HCT116 (cell line): ENCODE measurements at regions not wholly inside any gene's neighbourhood (a gene's known extent, or its start where the extent isn't known, plus 50 kb on each side); places are given as distances from the start of the nearest gene placed in this dataset.

Source experiments
- ATAC-seq: fragments of 200-7000 bp; cut with Tn5 transposase; 2 replicates; pipeline ENCODE4 v1.9.1; 2020; ENCODE audit warnings: mild to moderate bottlenecking, moderate library complexity
- BruUV-seq: library from RNA; stranded (reverse); fragments of 400-500 nt; replicated peaks from 2 replicates; lab custom pipeline; 2021; lab: Mats Ljungman, UMichigan
- CTCF ChIA-PET: fragments of 300-600 bp; sonication (Branson Sonifier 250); formaldehyde crosslinking; loops from one replicate; lab custom pipeline; 2021; ENCODE audit warnings: antibody characterized with exemption; lab: Charles Lee
- POLR2A ChIA-PET: fragments of 300-600, 350-600 bp; sonication (Branson Sonifier 250); formaldehyde crosslinking; loops from one replicate; lab custom pipeline; 2021; ENCODE audit warnings: antibody characterized with exemption; lab: Charles Lee
- RAD21 ChIA-PET, 2 experiments: fragments of 300-600 bp; sonication (Branson Sonifier 250); formaldehyde crosslinking; loops; one replicate each; lab custom pipeline; 2023; ENCODE audit warnings: low total read pairs in 2 of 2; ENCODE audit not compliant: uncharacterized antibody in 2 of 2, unreplicated experiment in 2 of 2, low non-redundant PET in 1 of 2; lab: Charles Lee
- DNase-seq: peaks from one replicate; pipeline ENCODE4 v3.0.0-alpha.2; 2010; ENCODE audit warnings: low read depth, low spot score
- H2AFZ ChIP-seq: fragments of 200-600 bp; shearing (Covaris generic), sonication (generic); 2 replicates; pipeline ENCODE4 v1.6.1; 2017; ENCODE audit warnings: low read depth, mixed run types, mixed read lengths, antibody characterized with exemption, low read length; ENCODE audit not compliant: poor library complexity, severe bottlenecking
- H3K27ac ChIP-seq: 2 replicates; pipeline ENCODE4 v1.5.1; 2012; ENCODE audit warnings: low read depth, low read length
- H3K27me3 ChIP-seq: fragments of 200-600 bp; sonication (generic); 2 replicates; pipeline ENCODE4 v1.6.1; 2016; ENCODE audit warnings: mixed run types, low read length, mixed read lengths; ENCODE audit not compliant: insufficient read depth
- H3K36me3 ChIP-seq, 2 experiments: fragments of 200-500 bp in 1 of 2; fragments of 200-600 bp in 1 of 2; sonication (Bioruptor generic) in 1 of 2; sonication (generic) in 1 of 2; 2 replicates each; pipeline versions ENCODE4 v1.5.1 to v1.6.1; 2014 to 2016; ENCODE audit warnings: low read length in 2 of 2, inconsistent platforms in 1 of 2, mixed read lengths in 1 of 2, mixed run types in 1 of 2; ENCODE audit not compliant: insufficient read depth in 2 of 2, control insufficient read depth in 1 of 2
- H3K4me1 ChIP-seq, 2 experiments: fragments of 200-600 bp in 1 of 2; sonication (generic) in 1 of 2; 2 replicates each; pipeline versions ENCODE4 v1.5.1 to v1.6.1; 2012 to 2017; ENCODE audit warnings: low read length in 2 of 2, inconsistent platforms in 1 of 2, mild to moderate bottlenecking in 1 of 2, mixed read lengths in 1 of 2, mixed run types in 1 of 2, moderate library complexity in 1 of 2; ENCODE audit not compliant: insufficient read depth in 2 of 2, control insufficient read depth in 1 of 2
- H3K4me2 ChIP-seq: fragments of 200-600 bp; sonication (generic); 2 replicates; pipeline ENCODE4 v1.6.1; 2017; ENCODE audit warnings: mixed run types, low read length, mixed read lengths
- H3K4me3 ChIP-seq, 2 experiments: fragments of 200-600 bp in 1 of 2; sonication (generic) in 1 of 2; replicated peaks in 1 of 2; 2 replicates each; pipeline ENCODE4 v1.5.1; 2011 to 2016; ENCODE audit warnings: low read length in 2 of 2, control low read depth in 1 of 2, low read depth in 1 of 2, mild to moderate bottlenecking in 1 of 2, mixed read lengths in 1 of 2, mixed run types in 1 of 2
- H3K79me2 ChIP-seq: fragments of 200-600 bp; sonication (generic); 2 replicates; pipeline ENCODE4 v1.6.1; 2017; ENCODE audit warnings: mild to moderate bottlenecking, mixed run types, low read length, moderate library complexity, mixed read lengths; ENCODE audit not compliant: insufficient read depth
- H3K9ac ChIP-seq: fragments of 200-600 bp; sonication (generic); 2 replicates; pipeline ENCODE4 v1.6.1; 2016; ENCODE audit warnings: low read length, mixed read lengths
- H3K9me2 ChIP-seq: fragments of 200-600 bp; sonication (generic), shearing (Covaris generic); 2 replicates; pipeline ENCODE4 v1.6.1; 2017; ENCODE audit warnings: mixed run types, mild to moderate bottlenecking, moderate library complexity; ENCODE audit not compliant: insufficient read depth
- H3K9me3 ChIP-seq, 2 experiments: fragments of 200-500 bp in 1 of 2; fragments of 200-600 bp in 1 of 2; sonication (Bioruptor generic) in 1 of 2; sonication (generic) in 1 of 2; 2 replicates each; pipeline ENCODE4 v1.6.1; 2014 to 2017; ENCODE audit warnings: low read length in 2 of 2, mixed read lengths in 2 of 2, inconsistent platforms in 1 of 2, low read depth in 1 of 2, mild to moderate bottlenecking in 1 of 2, mixed run types in 1 of 2, moderate library complexity in 1 of 2; ENCODE audit not compliant: control insufficient read depth in 1 of 2, insufficient read depth in 1 of 2
- H4K20me1 ChIP-seq: fragments of 200-600 bp; sonication (generic), shearing (Covaris generic); 2 replicates; pipeline ENCODE4 v1.6.1; 2017; ENCODE audit warnings: mixed run types, mild to moderate bottlenecking, moderate library complexity; ENCODE audit not compliant: insufficient read depth
- CBX3 ChIP-seq: IDR thresholded peaks from 2 replicates; pipeline ENCODE4 v1.6.1; 2012; ENCODE audit warnings: low read depth
- CEBPB ChIP-seq: IDR thresholded peaks from 2 replicates; pipeline ENCODE4 v1.6.1; 2012; ENCODE audit warnings: low read depth
- CTCF ChIP-seq, 3 experiments: fragments of 200-600 bp in 1 of 3; sonication (generic) in 1 of 3; IDR thresholded peaks in 2 of 3; conservative IDR thresholded peaks in 1 of 3; 2 replicates each; pipeline ENCODE4 v1.5.1; 2012 to 2017; ENCODE audit warnings: low read depth in 2 of 3, low read length in 2 of 3, antibody characterized with exemption in 1 of 3, borderline replicate concordance in 1 of 3, control low read depth in 1 of 3, mild to moderate bottlenecking in 1 of 3, mixed read lengths in 1 of 3, mixed run types in 1 of 3, moderate library complexity in 1 of 3; ENCODE audit not compliant: insufficient read depth in 1 of 3
- EGR1 ChIP-seq: IDR thresholded peaks from 2 replicates; pipeline ENCODE4 v1.6.1; 2012; ENCODE audit warnings: low read depth
- ELF1 ChIP-seq: IDR thresholded peaks from 2 replicates; pipeline ENCODE4 v1.6.1; 2012; ENCODE audit warnings: low read depth, borderline replicate concordance
- EZH2 ChIP-seq: fragments of 200-600 bp; sonication (generic); IDR thresholded peaks from 2 replicates; pipeline ENCODE4 v1.6.1; 2017; ENCODE audit warnings: antibody characterized with exemption, mixed run types
- MAX ChIP-seq: IDR thresholded peaks from 2 replicates; pipeline ENCODE4 v1.6.1; 2012
- POLR2A ChIP-seq: IDR thresholded peaks from 2 replicates; pipeline ENCODE4 v1.7.0; 2011; ENCODE audit warnings: borderline replicate concordance; ENCODE audit not compliant: insufficient read depth, insufficient read length; ENCODE audit errors: extremely low read depth
- POLR2AphosphoS5 ChIP-seq: IDR thresholded peaks from 2 replicates; pipeline ENCODE4 v1.6.1; 2011; ENCODE audit warnings: mild to moderate bottlenecking, low read depth, low read length, moderate library complexity
- RAD21 ChIP-seq: IDR thresholded peaks from 2 replicates; pipeline ENCODE4 v1.6.1; 2012; ENCODE audit warnings: low read depth, mild to moderate bottlenecking
- SRF ChIP-seq: IDR thresholded peaks from 2 replicates; pipeline ENCODE4 v1.6.1; 2012; ENCODE audit warnings: low read depth
- intact Hi-C: fragments of 100-400 bp; cut with micrococcal nuclease; formaldehyde crosslinking; loops from 2 replicates; pipeline ENCODE4 v1.10.0; 2022

GRCh38 chr6:133160536-133160935, 80.6 kb upstream of the EYA4 start:
- H3K27me3 ChIP-seq, result 0 out of 2 replicates have a peak, but pooled peaks cover 8% of the 10 kb centered on the region
- no peak overlapping the region for H3K4me2 ChIP-seq
- BruUV-seq, result no TSS peak
- no peak overlapping the region for H2AFZ ChIP-seq
- POLR2A ChIA-PET, result no interaction called here
- ATAC-seq, result no peak
- H3K9ac ChIP-seq, result no peak overlapping the region
- intact Hi-C loops, result no loop called here
- CTCF ChIA-PET, result no interaction called here
- H3K4me3 ChIP-seq, result no peak overlapping the region
- DNase-seq, result no peak
- H3K27ac ChIP-seq, result no peak overlapping the region
- no peaks in the 10 kb centered on the region for H3K4me1 ChIP-seq
- no peaks in the 10 kb centered on the region for H4K20me1 ChIP-seq
- no peaks in the 10 kb centered on the region for H3K9me3 ChIP-seq
- TF ChIP-seq CBX3 (no peak), CEBPB (no peak), EZH2 (no peak), MAX (no peak), RAD21 (no peak), ELF1 (no peak), SRF (no peak), CTCF (IDR thresholded peaks at IDR 0.05 in 2 of 3, conservative IDR thresholded peaks at IDR 0.05 in 1 of 3; ENCODE audit: borderline replicate concordance in 1 of 3, insufficient read depth in 1 of 3, low read depth in 2 of 3, low read length in 2 of 3) (no peak), EGR1 (no peak), POLR2AphosphoS5 (no peak), POLR2A (no peak)
- no peaks in the 10 kb centered on the region for H3K36me3 ChIP-seq
- RAD21 ChIA-PET, result no interaction called here
- H3K9me2 ChIP-seq, result no peaks in the 10 kb centered on the region
- H3K79me2 ChIP-seq, result no peaks in the 10 kb centered on the region
